ENCODE measurements at regions not wholly inside any gene's neighbourhood (a gene's known extent, or its start where the extent isn't known, plus 50 kb on each side); places are given as distances from the start of the nearest gene placed in this dataset.

GRCh38 chr10:57336865-57337264 lies 930.8 kb downstream of the IPMK start:
- Histone ChIP-seq H3K4me3 (ENCODE audit: low read depth, low read length, poor library complexity, severe bottlenecking) (no peak overlapping the region), H3K27ac (ENCODE audit: low read depth, low read length, poor library complexity, severe bottlenecking) (no peak overlapping the region), H4K20me1 (ENCODE audit: insufficient read depth, low read length) (no peaks in the 10 kb centered on the region), H3K4me2 (ENCODE audit: low read length) (no peak overlapping the region), H3K79me2 (ENCODE audit: insufficient read depth, low read depth, low read length) (no peaks in the 10 kb centered on the region), H3K4me1 (ENCODE audit: insufficient read depth, low read length, poor library complexity, severe bottlenecking) (no peaks in the 10 kb centered on the region), H3K36me3 (ENCODE audit: insufficient read depth, low read length) (no peaks in the 10 kb centered on the region), H3K9me3 (ENCODE audit: low read length) (no peaks in the 10 kb centered on the region), H2AFZ (ENCODE audit: low read length) (no peak overlapping the region), H3K9me2 (ENCODE audit: insufficient read depth, low read length) (no peaks in the 10 kb centered on the region)
- BruUV-seq (replicated peaks) = no TSS peak
- DNase-seq (ENCODE audit: low spot score) = no peak
- TF ChIP-seq, protein P1, sequence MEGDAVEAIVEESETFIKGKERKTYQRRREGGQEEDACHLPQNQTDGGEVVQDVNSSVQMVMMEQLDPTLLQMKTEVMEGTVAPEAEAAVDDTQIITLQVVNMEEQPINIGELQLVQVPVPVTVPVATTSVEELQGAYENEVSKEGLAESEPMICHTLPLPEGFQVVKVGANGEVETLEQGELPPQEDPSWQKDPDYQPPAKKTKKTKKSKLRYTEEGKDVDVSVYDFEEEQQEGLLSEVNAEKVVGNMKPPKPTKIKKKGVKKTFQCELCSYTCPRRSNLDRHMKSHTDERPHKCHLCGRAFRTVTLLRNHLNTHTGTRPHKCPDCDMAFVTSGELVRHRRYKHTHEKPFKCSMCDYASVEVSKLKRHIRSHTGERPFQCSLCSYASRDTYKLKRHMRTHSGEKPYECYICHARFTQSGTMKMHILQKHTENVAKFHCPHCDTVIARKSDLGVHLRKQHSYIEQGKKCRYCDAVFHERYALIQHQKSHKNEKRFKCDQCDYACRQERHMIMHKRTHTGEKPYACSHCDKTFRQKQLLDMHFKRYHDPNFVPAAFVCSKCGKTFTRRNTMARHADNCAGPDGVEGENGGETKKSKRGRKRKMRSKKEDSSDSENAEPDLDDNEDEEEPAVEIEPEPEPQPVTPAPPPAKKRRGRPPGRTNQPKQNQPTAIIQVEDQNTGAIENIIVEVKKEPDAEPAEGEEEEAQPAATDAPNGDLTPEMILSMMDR (conservative IDR thresholded peaks at IDR 0.05; ENCODE audit: low read length) = no peak
- no peak for TF ChIP-seq EZH2phosphoT487 (IDR thresholded peaks at IDR 0.05; ENCODE audit: borderline replicate concordance, low read depth, low read length)
- CTCF ChIA-PET (ENCODE audit: unreplicated experiment) = no interaction called here
- intact Hi-C loops (cut with micrococcal nuclease; ENCODE audit: unreplicated experiment) = no loop called here
- POLR2A ChIA-PET = no interaction called here

GRCh38 chr10:57336341-57336740 lies 931.4 kb downstream of the IPMK start:
- no peaks in the 10 kb centered on the region for H3K79me2 ChIP-seq (ENCODE audit: insufficient read depth, low read depth, low read length)
- no peaks in the 10 kb centered on the region for H3K9me3 ChIP-seq (ENCODE audit: low read length)
- no peak overlapping the region for H3K4me2 ChIP-seq (ENCODE audit: low read length)
- H2AFZ ChIP-seq (ENCODE audit: low read length) = no peak overlapping the region
- no peaks in the 10 kb centered on the region for H4K20me1 ChIP-seq (ENCODE audit: insufficient read depth, low read length)
- H3K36me3 ChIP-seq (ENCODE audit: insufficient read depth, low read length) = no peaks in the 10 kb centered on the region
- H3K4me1 ChIP-seq (ENCODE audit: insufficient read depth, low read length, poor library complexity, severe bottlenecking) = no peaks in the 10 kb centered on the region
- ChIA-PET CTCF (ENCODE audit: unreplicated experiment) (no interaction called here), POLR2A (no interaction called here)
- no peak overlapping the region for H3K4me3 ChIP-seq (ENCODE audit: low read depth, low read length, poor library complexity, severe bottlenecking)
- no TSS peak for BruUV-seq (replicated peaks)
- no peaks in the 10 kb centered on the region for H3K9me2 ChIP-seq (ENCODE audit: insufficient read depth, low read length)
- no peak overlapping the region for H3K27ac ChIP-seq (ENCODE audit: low read depth, low read length, poor library complexity, severe bottlenecking)
- TF ChIP-seq, protein P1 (conservative IDR thresholded peaks at IDR 0.05; ENCODE audit: low read length) = no peak
- no peak for TF ChIP-seq EZH2phosphoT487 (IDR thresholded peaks at IDR 0.05; ENCODE audit: borderline replicate concordance, low read depth, low read length)
- intact Hi-C loops (cut with micrococcal nuclease; ENCODE audit: unreplicated experiment) = no loop called here
- DNase-seq (ENCODE audit: low spot score) = no peak

- DNase-seq (ENCODE audit: low spot score) = no peak
- Histone ChIP-seq H3K36me3 (ENCODE audit: insufficient read depth, low read length) (no peaks in the 10 kb centered on the region), H3K79me2 (ENCODE audit: insufficient read depth, low read depth, low read length) (no peaks in the 10 kb centered on the region), H3K4me3 (ENCODE audit: low read depth, low read length, poor library complexity, severe bottlenecking) (no peak overlapping the region), H3K9me3 (ENCODE audit: low read length) (no peaks in the 10 kb centered on the region), H3K4me2 (ENCODE audit: low read length) (no peak overlapping the region), H3K27ac (ENCODE audit: low read depth, low read length, poor library complexity, severe bottlenecking) (no peak overlapping the region), H3K9me2 (ENCODE audit: insufficient read depth, low read length) (no peaks in the 10 kb centered on the region), H3K4me1 (ENCODE audit: insufficient read depth, low read length, poor library complexity, severe bottlenecking) (no peaks in the 10 kb centered on the region), H4K20me1 (ENCODE audit: insufficient read depth, low read length) (no peaks in the 10 kb centered on the region), H2AFZ (ENCODE audit: low read length) (no peak overlapping the region)
- TF ChIP-seq, protein P1 (conservative IDR thresholded peaks at IDR 0.05; ENCODE audit: low read length) = no peak
- TF ChIP-seq EZH2phosphoT487 (IDR thresholded peaks at IDR 0.05; ENCODE audit: borderline replicate concordance, low read depth, low read length) = no peak
- intact Hi-C loops (cut with micrococcal nuclease; ENCODE audit: unreplicated experiment) = no loop called here
- ChIA-PET POLR2A (no interaction called here), CTCF (ENCODE audit: unreplicated experiment) (no interaction called here)
- BruUV-seq (replicated peaks) = no TSS peak
Observed at GRCh38 chr10:57334523-57334922, 933.2 kb downstream of the IPMK start.
